ENCODE measurements at regions not wholly inside any gene's neighbourhood (a gene's known extent, or its start where the extent isn't known, plus 50 kb on each side); places are given as distances from the start of the nearest gene placed in this dataset.
A peak's percentile ranks its signal among the peaks of the same experiment; 100 is the strongest.

GRCh38 chr1:181152892-181153633 is 64.6 kb downstream of the IER5 start:
- Histone ChIP-seq H4K20me1 (no peaks in the 10 kb centered on the region), H3K27me3 (no peaks in the 10 kb centered on the region), H3K27ac (peak overlapping the region; percentile 75), H3K9ac (peak overlapping the region; percentile 70), H3K9me3 (peaks cover 6% of the 10 kb centered on the region; the same call in 1 of the 2 replicates), H3K4me1 (peaks cover 60% of the 10 kb centered on the region), H3K36me3 (no peaks in the 10 kb centered on the region), H3K4me3 (0 out of 2 replicates have a peak overlapping the region, but pooled peaks have one; percentile 2), H3K4me2 (peak overlapping the region; percentile 78)
- TF ChIP-seq Cebpa-rat (IDR thresholded peaks at IDR 0.05): no peak

- TF ChIP-seq Cebpa-rat (IDR thresholded peaks at IDR 0.05): no peak
- H3K4me3 ChIP-seq: no peak overlapping the region
These were observed 65.1 kb downstream of the IER5 start for GRCh38 chr1:181153634-181153961.

GRCh38 chr1:181155339-181155738 is 66.8 kb downstream of the IER5 start:
- no peak overlapping the region for H3K4me2 ChIP-seq
- no peaks in the 10 kb centered on the region for H3K36me3 ChIP-seq
- no peak overlapping the region for H3K4me3 ChIP-seq
- no peak overlapping the region for H3K27ac ChIP-seq
- peaks cover 6% of the 10 kb centered on the region; the same call in 1 of the 2 replicates for H3K9me3 ChIP-seq
- no peaks in the 10 kb centered on the region for H4K20me1 ChIP-seq
- no peak for TF ChIP-seq Cebpa-rat (IDR thresholded peaks at IDR 0.05)
- H3K9ac ChIP-seq: no peak overlapping the region
- no peaks in the 10 kb centered on the region for H3K27me3 ChIP-seq
- H3K4me1 ChIP-seq: peaks cover 56% of the 10 kb centered on the region

More at GRCh38 chr1:181153634-181153961, 65.1 kb downstream of the IER5 start:
- H3K4me2 ChIP-seq: peak overlapping the region; percentile 78
- no peaks in the 10 kb centered on the region for H3K36me3 ChIP-seq
- no peak overlapping the region for H3K9ac ChIP-seq
- H4K20me1 ChIP-seq: no peaks in the 10 kb centered on the region
- H3K27me3 ChIP-seq: no peaks in the 10 kb centered on the region
- peaks cover 6% of the 10 kb centered on the region; the same call in 1 of the 2 replicates for H3K9me3 ChIP-seq
- H3K27ac ChIP-seq: peak overlapping the region; percentile 8; the same call in 1 of the 2 replicates
- H3K4me1 ChIP-seq: peaks cover 58% of the 10 kb centered on the region

- no peak overlapping the region for H3K27ac ChIP-seq
- H3K4me1 ChIP-seq: peaks cover 19% of the 10 kb centered on the region
- TF ChIP-seq Cebpa-rat (IDR thresholded peaks at IDR 0.05): no peak
- H4K20me1 ChIP-seq: no peaks in the 10 kb centered on the region
- H3K9ac ChIP-seq: no peak overlapping the region
- peaks cover 34% of the 10 kb centered on the region for H3K9me3 ChIP-seq
- no peaks in the 10 kb centered on the region for H3K27me3 ChIP-seq
- peak overlapping the region; percentile 77 for H3K4me2 ChIP-seq
- no peak overlapping the region for H3K4me3 ChIP-seq
- no peaks in the 10 kb centered on the region for H3K36me3 ChIP-seq
These were observed 71.1 kb downstream of the IER5 start for GRCh38 chr1:181159451-181160140.

- Histone ChIP-seq H3K4me3 (no peak overlapping the region), H3K9ac (no peak overlapping the region), H3K4me1 (peaks cover 19% of the 10 kb centered on the region), H3K27ac (no peak overlapping the region), H3K27me3 (no peaks in the 10 kb centered on the region), H3K9me3 (peaks cover 40% of the 10 kb centered on the region), H4K20me1 (no peaks in the 10 kb centered on the region), H3K36me3 (no peaks in the 10 kb centered on the region), H3K4me2 (no peak overlapping the region)
- no peak for TF ChIP-seq Cebpa-rat (IDR thresholded peaks at IDR 0.05)
These were observed 71.8 kb downstream of the IER5 start for GRCh38 chr1:181160322-181160721.

- H3K4me2 ChIP-seq: no peak overlapping the region
- H3K9me3 ChIP-seq: peaks cover 38% of the 10 kb centered on the region
- H3K4me1 ChIP-seq: peaks cover 19% of the 10 kb centered on the region
- H3K27me3 ChIP-seq: no peaks in the 10 kb centered on the region
- H3K36me3 ChIP-seq: no peaks in the 10 kb centered on the region
- H3K27ac ChIP-seq: no peak overlapping the region
- H4K20me1 ChIP-seq: no peaks in the 10 kb centered on the region
- H3K9ac ChIP-seq: no peak overlapping the region
- no peak for TF ChIP-seq Cebpa-rat (IDR thresholded peaks at IDR 0.05)
- H3K4me3 ChIP-seq: no peak overlapping the region
These were observed 72.7 kb downstream of the IER5 start for GRCh38 chr1:181160998-181161870.

- no peak overlapping the region for H3K27ac ChIP-seq
These were observed 75.2 kb downstream of the IER5 start for GRCh38 chr1:181163662-181164061.

GRCh38 chr1:181166377-181167196 is 78.1 kb downstream of the IER5 start:
- Histone ChIP-seq H3K4me1 (no peaks in the 10 kb centered on the region), H3K27ac (no peak overlapping the region), H3K4me2 (no peak overlapping the region), H3K4me3 (no peak overlapping the region), H3K27me3 (no peaks in the 10 kb centered on the region), H3K9ac (no peak overlapping the region), H3K9me3 (peaks cover 33% of the 10 kb centered on the region), H3K36me3 (no peaks in the 10 kb centered on the region), H4K20me1 (no peaks in the 10 kb centered on the region)
- TF ChIP-seq Cebpa-rat (IDR thresholded peaks at IDR 0.05): no peak

More at GRCh38 chr1:181163662-181164061, 75.2 kb downstream of the IER5 start:
- H3K4me1 ChIP-seq: peaks cover 14% of the 10 kb centered on the region
- no peak overlapping the region for H3K4me2 ChIP-seq
- H3K36me3 ChIP-seq: no peaks in the 10 kb centered on the region
- no peak overlapping the region for H3K4me3 ChIP-seq
- no peak for TF ChIP-seq Cebpa-rat (IDR thresholded peaks at IDR 0.05)
- H3K27me3 ChIP-seq: no peaks in the 10 kb centered on the region
- no peaks in the 10 kb centered on the region for H4K20me1 ChIP-seq
- peaks cover 33% of the 10 kb centered on the region for H3K9me3 ChIP-seq
- no peak overlapping the region for H3K9ac ChIP-seq

- Histone ChIP-seq H4K20me1 (no peaks in the 10 kb centered on the region), H3K9ac (no peak overlapping the region), H3K36me3 (no peaks in the 10 kb centered on the region), H3K4me3 (no peak overlapping the region), H3K9me3 (peaks cover 21% of the 10 kb centered on the region), H3K27me3 (no peaks in the 10 kb centered on the region), H3K4me2 (no peak overlapping the region), H3K27ac (no peak overlapping the region), H3K4me1 (no peaks in the 10 kb centered on the region)
- no peak for TF ChIP-seq Cebpa-rat (IDR thresholded peaks at IDR 0.05)
These were observed 80.9 kb downstream of the IER5 start for GRCh38 chr1:181169281-181169865.

Measured in BLaER1 (cell line).